Panc1 (cell line): ENCODE measurements at regions not wholly inside any gene's neighbourhood (a gene's known extent, or its start where the extent isn't known, plus 50 kb on each side); places are given as distances from the start of the nearest gene placed in this dataset.

Source experiments
- ATAC-seq: fragments of 200-7000 bp; cut with Tn5 transposase; 2 replicates; pipeline ENCODE4 v1.9.1; 2020; ENCODE audit warnings: mild to moderate bottlenecking, moderate library complexity
- BruUV-seq: library from RNA; stranded (reverse); fragments of 400-500 nt; replicated peaks from 2 replicates; lab custom pipeline; 2021; lab: Mats Ljungman, UMichigan
- CTCF ChIA-PET: fragments of 300-600 bp; sonication (Branson Sonifier 250); formaldehyde crosslinking; loops from one replicate; lab custom pipeline; 2022; ENCODE audit warnings: antibody characterized with exemption; lab: Charles Lee
- POLR2A ChIA-PET: fragments of 300-600 bp; sonication (Branson Sonifier 250); formaldehyde crosslinking; loops from one replicate; lab custom pipeline; 2022; ENCODE audit warnings: antibody characterized with exemption; lab: Charles Lee
- DNase-seq: peaks from one replicate; pipeline ENCODE4 v3.0.0-alpha.2; 2010; ENCODE audit warnings: low read depth, low spot score
- H3K27ac ChIP-seq: 2 replicates; pipeline ENCODE4 v1.5.1; 2011; ENCODE audit warnings: mild to moderate bottlenecking, low read length, inconsistent platforms
- H3K27me3 ChIP-seq: fragments of 200-500 bp; sonication (Bioruptor generic); 2 replicates; pipeline ENCODE4 v1.6.0; 2014; ENCODE audit warnings: low read length, inconsistent platforms; ENCODE audit not compliant: control insufficient read depth, insufficient read depth
- H3K36me3 ChIP-seq: fragments of 200-500 bp; sonication (Bioruptor generic); 2 replicates; pipeline ENCODE4 v1.5.1; 2014; ENCODE audit warnings: inconsistent platforms, mild to moderate bottlenecking, low read length, moderate library complexity; ENCODE audit not compliant: control insufficient read depth, insufficient read depth
- H3K4me1 ChIP-seq: 2 replicates; pipeline ENCODE4 v1.5.1; 2011; ENCODE audit warnings: inconsistent platforms, mild to moderate bottlenecking, low read length, moderate library complexity; ENCODE audit not compliant: control insufficient read depth, insufficient read depth
- H3K4me3 ChIP-seq, 2 experiments: 2 replicates each; pipeline ENCODE4 v1.5.1; 2011 to 2012; ENCODE audit warnings: low read depth in 2 of 2, low read length in 2 of 2, mild to moderate bottlenecking in 2 of 2, inconsistent platforms in 1 of 2, moderate library complexity in 1 of 2
- H3K9me3 ChIP-seq: fragments of 200-500 bp; sonication (Bioruptor generic); 2 replicates; pipeline ENCODE4 v1.5.1; 2014; ENCODE audit warnings: low read depth, mild to moderate bottlenecking, inconsistent platforms, low read length, moderate library complexity; ENCODE audit not compliant: control insufficient read depth, insufficient read depth
- POLR2AphosphoS5 ChIP-seq: IDR thresholded peaks from 2 replicates; pipeline ENCODE4 v1.6.1; 2012; ENCODE audit warnings: mild to moderate bottlenecking, low read depth, low read length, moderate library complexity
- SIN3A ChIP-seq: IDR thresholded peaks from 2 replicates; pipeline ENCODE4 v1.6.1; 2012; ENCODE audit warnings: low read depth, mild to moderate bottlenecking, low read length, moderate library complexity, borderline replicate concordance; ENCODE audit not compliant: insufficient read depth
- TCF7L2 ChIP-seq: IDR thresholded peaks from 2 replicates; pipeline ENCODE4 v1.6.1; 2011; ENCODE audit warnings: mild to moderate bottlenecking, low read depth, low read length, inconsistent platforms
- in situ Hi-C: cut with HindIII; loops from 2 replicates; pipeline ENCODE4 v1.10.0; 2016; ENCODE audit warnings: low sequenced_read_pairs, low pct_unique_long_range_greater_than_20kb
- intact Hi-C: fragments of 100-400 bp; cut with micrococcal nuclease; formaldehyde crosslinking; loops from one replicate; pipeline ENCODE4 v1.10.0; 2022; ENCODE audit not compliant: unreplicated experiment
- TF ChIP-seq, protein P1 (sequence below): fragments of 450-650 bp; IDR thresholded peaks from 2 replicates; pipeline ENCODE4 v1.5.1; 2017; ENCODE audit warnings: mild to moderate bottlenecking
- TF ChIP-seq, protein P2 (sequence below), 2 experiments: IDR thresholded peaks; 2 replicates each; pipeline ENCODE4 v1.6.1; 2011 to 2012; ENCODE audit warnings: low read depth in 2 of 2, control low read depth in 1 of 2, low read length in 1 of 2, mild to moderate bottlenecking in 1 of 2, moderate library complexity in 1 of 2; ENCODE audit not compliant: insufficient read depth in 1 of 2

DNA sequence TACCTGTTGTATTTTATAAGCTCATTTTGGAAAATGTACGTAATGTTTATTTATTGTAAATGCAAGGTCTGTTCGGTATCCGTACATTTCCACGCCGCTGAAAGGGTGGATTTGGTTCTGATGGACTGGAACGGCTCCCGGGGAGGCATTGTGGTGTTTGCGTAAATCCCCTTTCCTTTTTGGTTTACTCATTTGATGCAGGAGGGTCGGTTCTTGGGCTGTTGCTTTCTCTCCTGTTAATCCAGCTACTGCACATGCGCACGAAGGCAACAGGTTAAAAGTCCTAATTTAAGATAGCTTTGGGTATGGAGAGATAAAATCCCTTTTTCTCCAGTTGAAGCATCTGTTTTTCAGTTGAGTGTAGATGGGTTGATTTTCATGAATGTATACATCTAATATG is 224.4 kb downstream of the TM9SF2 start:
- Histone ChIP-seq H3K9me3 (no peaks in the 10 kb centered on the region), H3K4me1 (no peaks in the 10 kb centered on the region), H3K36me3 (no peaks in the 10 kb centered on the region), H3K27me3 (no peaks in the 10 kb centered on the region), H3K4me3 (no peak overlapping the region), H3K27ac (no peak overlapping the region)
- ATAC-seq (no peak), DNase-seq (no peak)
- no TSS peak for BruUV-seq
- intact Hi-C loops (no loop called here), in situ Hi-C loops (no loop called here)
- CTCF ChIA-PET: no interaction called here
- POLR2A ChIA-PET: no interaction called here
- TF ChIP-seq POLR2AphosphoS5 (no peak), SIN3A (no peak), TCF7L2 (no peak)
- TF ChIP-seq, protein P1, sequence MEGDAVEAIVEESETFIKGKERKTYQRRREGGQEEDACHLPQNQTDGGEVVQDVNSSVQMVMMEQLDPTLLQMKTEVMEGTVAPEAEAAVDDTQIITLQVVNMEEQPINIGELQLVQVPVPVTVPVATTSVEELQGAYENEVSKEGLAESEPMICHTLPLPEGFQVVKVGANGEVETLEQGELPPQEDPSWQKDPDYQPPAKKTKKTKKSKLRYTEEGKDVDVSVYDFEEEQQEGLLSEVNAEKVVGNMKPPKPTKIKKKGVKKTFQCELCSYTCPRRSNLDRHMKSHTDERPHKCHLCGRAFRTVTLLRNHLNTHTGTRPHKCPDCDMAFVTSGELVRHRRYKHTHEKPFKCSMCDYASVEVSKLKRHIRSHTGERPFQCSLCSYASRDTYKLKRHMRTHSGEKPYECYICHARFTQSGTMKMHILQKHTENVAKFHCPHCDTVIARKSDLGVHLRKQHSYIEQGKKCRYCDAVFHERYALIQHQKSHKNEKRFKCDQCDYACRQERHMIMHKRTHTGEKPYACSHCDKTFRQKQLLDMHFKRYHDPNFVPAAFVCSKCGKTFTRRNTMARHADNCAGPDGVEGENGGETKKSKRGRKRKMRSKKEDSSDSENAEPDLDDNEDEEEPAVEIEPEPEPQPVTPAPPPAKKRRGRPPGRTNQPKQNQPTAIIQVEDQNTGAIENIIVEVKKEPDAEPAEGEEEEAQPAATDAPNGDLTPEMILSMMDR: no peak
- TF ChIP-seq, protein P2, sequence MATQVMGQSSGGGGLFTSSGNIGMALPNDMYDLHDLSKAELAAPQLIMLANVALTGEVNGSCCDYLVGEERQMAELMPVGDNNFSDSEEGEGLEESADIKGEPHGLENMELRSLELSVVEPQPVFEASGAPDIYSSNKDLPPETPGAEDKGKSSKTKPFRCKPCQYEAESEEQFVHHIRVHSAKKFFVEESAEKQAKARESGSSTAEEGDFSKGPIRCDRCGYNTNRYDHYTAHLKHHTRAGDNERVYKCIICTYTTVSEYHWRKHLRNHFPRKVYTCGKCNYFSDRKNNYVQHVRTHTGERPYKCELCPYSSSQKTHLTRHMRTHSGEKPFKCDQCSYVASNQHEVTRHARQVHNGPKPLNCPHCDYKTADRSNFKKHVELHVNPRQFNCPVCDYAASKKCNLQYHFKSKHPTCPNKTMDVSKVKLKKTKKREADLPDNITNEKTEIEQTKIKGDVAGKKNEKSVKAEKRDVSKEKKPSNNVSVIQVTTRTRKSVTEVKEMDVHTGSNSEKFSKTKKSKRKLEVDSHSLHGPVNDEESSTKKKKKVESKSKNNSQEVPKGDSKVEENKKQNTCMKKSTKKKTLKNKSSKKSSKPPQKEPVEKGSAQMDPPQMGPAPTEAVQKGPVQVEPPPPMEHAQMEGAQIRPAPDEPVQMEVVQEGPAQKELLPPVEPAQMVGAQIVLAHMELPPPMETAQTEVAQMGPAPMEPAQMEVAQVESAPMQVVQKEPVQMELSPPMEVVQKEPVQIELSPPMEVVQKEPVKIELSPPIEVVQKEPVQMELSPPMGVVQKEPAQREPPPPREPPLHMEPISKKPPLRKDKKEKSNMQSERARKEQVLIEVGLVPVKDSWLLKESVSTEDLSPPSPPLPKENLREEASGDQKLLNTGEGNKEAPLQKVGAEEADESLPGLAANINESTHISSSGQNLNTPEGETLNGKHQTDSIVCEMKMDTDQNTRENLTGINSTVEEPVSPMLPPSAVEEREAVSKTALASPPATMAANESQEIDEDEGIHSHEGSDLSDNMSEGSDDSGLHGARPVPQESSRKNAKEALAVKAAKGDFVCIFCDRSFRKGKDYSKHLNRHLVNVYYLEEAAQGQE (IDR thresholded peaks at IDR 0.05; ENCODE audit: insufficient read depth in 1 of 2, low read depth in 2 of 2, low read length in 1 of 2): no peak

DNA sequence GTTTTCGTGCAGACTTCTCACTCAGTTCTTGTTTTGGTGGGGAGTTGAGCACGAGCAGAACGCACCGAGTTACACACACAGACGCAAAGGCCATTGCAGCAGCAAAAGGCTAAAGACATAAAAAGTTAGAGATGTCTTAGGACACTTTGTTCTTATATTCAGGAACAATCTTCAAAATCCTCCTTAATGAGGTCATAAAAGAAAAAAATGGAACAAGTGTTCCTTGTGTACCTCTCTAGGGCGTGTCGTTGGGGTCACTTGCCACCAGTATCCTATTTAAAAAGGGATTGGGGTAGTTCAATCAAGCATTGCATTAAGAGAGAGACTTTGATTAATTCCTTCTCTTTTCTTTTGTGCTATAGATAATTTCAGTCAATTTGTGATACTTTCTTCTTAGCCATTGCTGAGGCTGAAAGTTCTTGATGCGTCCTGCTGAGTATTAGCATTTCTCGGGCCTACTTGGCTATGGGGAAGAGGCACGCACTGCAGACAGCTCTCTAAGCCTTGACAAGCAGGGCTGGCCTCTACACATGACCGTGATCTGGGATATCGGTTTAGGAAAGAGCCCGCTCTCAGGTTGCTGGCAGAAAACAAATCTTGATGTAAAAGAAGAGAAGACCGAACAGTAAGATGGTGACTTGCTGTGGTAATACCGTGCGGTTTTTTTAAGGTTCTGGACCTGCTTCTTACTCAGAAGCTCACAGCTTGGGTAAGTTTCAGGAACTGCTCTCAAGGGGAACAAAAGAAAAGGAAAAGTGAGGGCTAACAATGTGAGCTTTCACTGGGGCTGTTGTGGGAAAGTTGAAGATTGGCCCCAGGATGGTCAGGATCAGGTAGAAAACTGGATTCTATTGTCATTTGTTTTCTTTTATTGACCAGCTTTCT is 223.6 kb downstream of the TM9SF2 start:
- no peaks in the 10 kb centered on the region for H3K36me3 ChIP-seq
- no peak overlapping the region for H3K27ac ChIP-seq
- no peaks in the 10 kb centered on the region for H3K9me3 ChIP-seq
- no peak for TF ChIP-seq POLR2AphosphoS5
- TF ChIP-seq SIN3A: no peak
- TF ChIP-seq, protein P1: no peak
- TF ChIP-seq TCF7L2: no peak
- TF ChIP-seq, protein P2 (IDR thresholded peaks at IDR 0.05; ENCODE audit: insufficient read depth in 1 of 2, low read depth in 2 of 2, low read length in 1 of 2): no peak
- H3K4me1 ChIP-seq: no peaks in the 10 kb centered on the region
- CTCF ChIA-PET: no interaction called here
- intact Hi-C loops: no loop called here
- H3K27me3 ChIP-seq: no peaks in the 10 kb centered on the region
- H3K4me3 ChIP-seq: no peak overlapping the region
- in situ Hi-C loops: no loop called here
- ATAC-seq (no peak), DNase-seq (no peak)
- POLR2A ChIA-PET: no interaction called here
- no TSS peak for BruUV-seq
